ENCODE measurements at regions not wholly inside any gene's neighbourhood (a gene's known extent, or its start where the extent isn't known, plus 50 kb on each side); places are given as distances from the start of the nearest gene placed in this dataset.
"Not testable (repeated sequence)": the region's sequence is repeated elsewhere in the genome, so short reads cannot be mapped to it uniquely, and the experiment has no call there.

DNA sequence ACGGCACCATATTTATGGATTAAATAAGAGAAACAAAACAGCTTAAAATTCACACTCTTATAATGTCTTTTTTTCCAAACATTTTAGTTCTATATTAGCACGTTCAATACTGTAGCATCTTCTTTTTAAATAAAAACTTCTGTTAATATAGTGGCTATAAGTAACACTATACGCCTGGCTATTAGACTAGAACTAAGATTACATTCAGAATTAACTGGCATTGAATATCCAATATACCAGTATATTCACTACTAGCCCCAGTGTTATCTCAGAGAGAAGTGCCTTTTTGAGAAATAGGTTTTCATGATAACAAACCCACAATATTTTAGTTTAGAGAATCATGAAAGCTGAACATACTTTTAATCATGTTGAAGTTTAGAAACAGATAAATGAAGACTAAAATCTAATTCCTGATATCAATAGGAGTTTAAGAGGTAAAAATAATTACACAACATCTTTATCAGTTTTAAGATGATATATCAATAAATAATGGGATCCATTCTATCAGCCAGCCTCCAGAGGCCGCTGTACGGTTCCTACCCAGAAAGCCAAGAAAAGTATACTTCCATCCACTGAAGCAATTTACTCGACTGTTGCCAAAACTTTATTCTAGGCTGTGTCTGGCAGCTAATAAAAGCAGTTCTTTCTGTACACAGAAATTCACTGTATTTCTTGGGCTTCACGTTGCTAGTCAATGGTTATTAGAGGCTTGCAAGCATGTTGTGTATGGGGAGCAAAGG is 1113.4 kb upstream of the MIR17HG start:
- no peak for DNase-seq

GRCh38 chr13:90237852-90238251 is 1109.6 kb upstream of the MIR17HG start:
- no peak for DNase-seq

DNA sequence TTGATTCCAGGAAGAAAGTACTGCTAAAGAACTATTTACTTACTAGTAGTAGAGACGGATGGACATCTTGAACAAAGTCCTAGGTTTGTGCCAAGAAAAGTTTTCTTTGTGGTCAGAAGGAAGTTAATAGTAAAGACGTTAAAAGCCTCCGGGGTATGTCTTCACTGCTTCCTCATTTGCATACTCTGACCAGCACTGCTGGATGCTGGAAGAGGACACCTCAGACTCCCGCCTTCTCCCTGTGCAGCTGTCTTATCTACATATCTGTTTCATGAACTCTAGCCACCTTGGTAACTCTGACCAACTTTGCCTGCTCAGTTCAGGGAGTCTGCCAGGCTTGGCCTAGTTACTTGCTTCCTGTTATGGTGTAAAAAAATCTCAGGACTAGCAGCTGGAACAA is 1109.1 kb upstream of the MIR17HG start:
- DNase-seq: no peak

DNA sequence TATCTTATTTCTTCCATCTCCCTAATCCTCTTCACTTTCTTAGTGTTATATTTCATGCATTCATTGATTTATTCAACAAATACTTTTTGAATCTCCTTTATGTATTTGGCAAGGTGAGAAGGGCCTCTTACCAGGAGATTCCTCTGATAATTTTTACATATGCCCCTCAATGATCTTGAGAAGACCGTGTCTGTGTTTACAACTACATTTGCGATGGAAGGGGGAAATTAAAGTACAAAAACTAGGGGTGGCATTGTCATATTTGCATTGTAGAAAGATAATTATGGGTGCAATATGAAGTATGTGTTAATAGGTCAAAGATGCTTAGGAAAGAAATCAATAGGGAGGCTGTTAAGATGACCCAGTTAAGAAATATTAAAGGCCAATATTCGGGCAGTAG is 1108.4 kb upstream of the MIR17HG start:
- no peak for DNase-seq

GRCh38 chr13:90246005-90246404 is 1101.5 kb upstream of the MIR17HG start:
- no peak for DNase-seq

DNA sequence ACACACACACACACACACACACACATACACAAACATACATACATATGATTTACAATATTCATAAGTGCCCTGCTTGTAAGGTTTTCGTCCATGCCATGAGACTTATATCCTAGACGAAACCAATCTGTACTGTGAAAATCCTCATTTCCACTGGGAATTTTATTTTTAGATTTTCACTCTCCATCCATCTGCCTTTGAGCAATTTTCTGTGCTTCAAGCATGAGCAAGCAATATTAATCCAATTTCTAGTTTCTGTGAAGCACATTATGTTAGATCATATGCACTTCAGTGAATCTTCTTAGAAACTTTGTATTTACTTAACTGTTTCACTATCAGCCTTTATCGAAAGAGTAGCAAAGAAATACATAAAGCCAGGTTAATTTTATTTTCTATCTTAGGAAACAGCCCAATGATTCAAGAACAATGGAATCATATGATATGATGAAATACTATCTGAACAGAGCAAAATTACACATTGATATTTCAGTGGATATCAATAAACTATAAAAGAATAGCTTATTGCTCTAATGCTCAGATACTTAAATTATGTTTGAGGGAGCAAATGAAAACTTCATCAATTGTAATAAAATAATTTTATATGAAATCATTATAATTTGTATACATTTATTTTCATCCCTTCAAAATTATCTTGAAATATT is 1100.7 kb upstream of the MIR17HG start:
- DNase-seq: no peak

DNA sequence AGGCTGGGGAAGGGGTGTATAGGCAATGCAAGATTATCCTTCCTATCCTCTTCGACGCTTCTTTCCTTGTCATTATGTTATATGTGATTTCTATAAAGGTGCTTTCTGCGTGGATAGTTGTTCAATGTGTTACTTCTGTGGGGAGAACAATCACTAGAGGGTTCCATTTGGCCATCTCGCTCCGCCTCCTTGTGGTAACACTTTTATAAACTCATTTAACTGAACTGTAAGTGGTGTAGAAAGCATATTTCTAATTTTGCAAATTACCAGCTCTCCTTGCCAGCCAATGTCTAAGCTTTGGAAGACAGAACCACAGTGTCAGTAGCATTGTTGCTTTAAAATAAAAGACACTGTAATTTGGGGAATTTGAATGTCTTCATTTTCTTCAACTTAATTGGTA is 1093.7 kb upstream of the MIR17HG start:
- DNase-seq: no peak

DNA sequence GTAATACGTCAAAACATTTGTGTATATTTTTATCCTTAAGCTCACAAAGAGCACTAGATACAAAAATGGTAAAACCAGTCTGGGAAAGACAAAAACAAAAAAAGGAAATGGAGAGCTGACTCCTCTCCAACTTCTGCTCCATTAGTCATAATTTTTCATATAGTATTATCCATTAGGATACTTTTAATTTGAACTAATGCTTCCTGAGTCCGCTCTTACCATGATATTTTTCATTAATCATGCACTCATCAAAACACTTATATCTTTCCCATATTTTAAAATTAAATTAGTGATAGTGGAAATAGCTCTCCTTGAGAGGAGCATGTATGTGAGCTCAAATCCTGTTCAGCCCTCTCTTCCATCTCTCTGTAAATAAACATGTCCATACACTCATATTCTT is 1093.0 kb upstream of the MIR17HG start:
- no peak for DNase-seq

DNA sequence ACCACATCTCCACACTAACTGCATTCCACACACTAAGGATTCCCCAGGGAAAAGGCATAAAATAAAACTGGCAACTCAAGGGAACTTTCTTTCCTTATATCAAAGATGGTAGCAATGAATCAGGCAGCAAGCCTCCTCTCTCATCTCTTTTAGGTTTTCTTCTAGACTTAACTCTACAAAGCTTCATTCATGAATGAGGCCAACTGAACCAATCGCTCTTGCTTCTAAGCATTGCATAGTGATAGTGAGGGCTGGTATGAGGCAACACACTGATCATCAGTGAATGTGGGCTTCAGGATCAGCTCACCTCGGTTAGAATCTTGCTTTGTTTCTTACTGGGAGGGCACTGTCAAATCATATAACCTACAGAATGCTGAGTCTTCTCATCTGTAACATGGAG is 1090.7 kb upstream of the MIR17HG start:
- no peak for DNase-seq

DNA sequence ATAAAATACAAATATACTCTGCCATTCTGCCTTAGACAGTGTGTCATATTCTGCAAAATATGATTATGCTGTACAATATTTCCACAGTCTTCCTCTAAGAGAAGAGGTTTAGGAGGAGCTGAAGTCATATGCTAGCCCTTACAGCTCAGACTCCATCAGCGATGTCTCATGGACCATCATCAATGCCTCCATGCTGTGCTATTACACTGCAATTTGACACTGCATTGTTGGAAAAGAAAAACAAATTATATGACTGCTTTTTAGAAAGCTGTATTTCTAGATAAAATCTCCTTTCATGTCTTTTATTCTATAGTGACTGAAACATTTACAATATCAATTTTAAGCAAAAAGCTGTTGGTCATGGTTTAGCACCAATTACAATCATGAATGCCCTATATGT is 1089.4 kb upstream of the MIR17HG start:
- no peak for DNase-seq

- no peak for DNase-seq
These were observed 1086.1 kb upstream of the MIR17HG start for GRCh38 chr13:90261343-90261742.

DNA sequence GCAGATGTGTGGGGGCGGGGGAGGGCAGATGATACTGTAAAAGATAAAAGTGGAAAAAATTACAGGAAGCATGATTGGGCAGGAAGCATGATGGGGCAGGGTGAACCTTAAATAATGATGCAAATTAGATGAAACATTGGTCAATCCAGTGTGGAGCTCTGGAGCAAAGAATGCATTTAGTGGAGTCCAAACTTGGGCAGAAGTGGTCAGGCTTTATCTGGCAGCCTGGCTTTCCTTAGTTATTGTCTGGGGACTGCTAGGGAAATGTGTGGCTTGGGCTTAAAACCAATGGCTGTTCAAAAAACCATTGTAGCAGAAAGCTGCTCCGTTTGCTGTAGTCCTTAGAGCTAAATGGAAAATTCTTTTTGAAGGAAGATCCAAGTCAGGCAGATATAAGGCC is 1077.3 kb upstream of the MIR17HG start:
- no peak for DNase-seq

GRCh38 chr13:90272356-90272755 is 1075.1 kb upstream of the MIR17HG start:
- DNase-seq: no peak

DNA sequence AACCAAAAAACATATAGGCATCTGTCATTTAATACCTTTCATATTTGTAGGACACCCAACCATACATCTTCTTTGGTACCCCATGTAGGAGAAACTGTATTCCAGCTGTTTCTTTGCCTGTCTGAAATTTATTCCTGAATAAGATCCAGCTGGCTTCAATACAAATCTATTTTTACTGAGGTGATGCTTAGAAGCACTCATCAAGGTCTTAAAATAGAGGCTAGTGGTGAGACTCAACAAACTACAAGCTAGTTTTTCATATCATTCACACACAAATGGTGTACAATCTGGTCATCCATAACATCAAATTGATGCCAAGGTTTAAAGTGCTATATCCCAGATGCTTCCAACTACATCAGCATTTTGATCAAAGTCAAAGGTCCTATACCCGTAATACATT is 1071.3 kb upstream of the MIR17HG start:
- DNase-seq: no peak

DNA sequence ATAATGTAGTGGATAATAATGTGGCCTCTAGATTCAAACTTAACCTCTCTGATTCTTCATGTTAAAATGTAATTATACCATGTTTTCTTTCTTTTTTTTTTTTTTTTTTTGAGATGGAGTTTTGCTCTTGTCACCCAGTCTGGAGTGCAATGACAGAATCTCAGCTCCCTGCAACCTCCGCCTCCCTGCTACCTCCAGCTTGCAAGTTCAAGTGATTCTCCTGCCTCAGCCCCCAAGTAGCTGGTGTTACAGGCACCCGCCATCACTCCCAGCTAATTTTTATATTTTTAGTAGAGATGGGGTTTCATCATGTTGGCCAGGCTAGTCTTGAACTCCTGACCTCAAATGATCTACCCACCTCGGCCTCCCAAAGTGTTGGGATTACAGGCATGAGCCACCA is 1069.3 kb upstream of the MIR17HG start:
- not testable (repeated sequence) for DNase-seq

- no peak for DNase-seq
These were observed 1065.8 kb upstream of the MIR17HG start for GRCh38 chr13:90281709-90282108.

- DNase-seq: no peak
These were observed 1060.0 kb upstream of the MIR17HG start for GRCh38 chr13:90287521-90287920.

DNA sequence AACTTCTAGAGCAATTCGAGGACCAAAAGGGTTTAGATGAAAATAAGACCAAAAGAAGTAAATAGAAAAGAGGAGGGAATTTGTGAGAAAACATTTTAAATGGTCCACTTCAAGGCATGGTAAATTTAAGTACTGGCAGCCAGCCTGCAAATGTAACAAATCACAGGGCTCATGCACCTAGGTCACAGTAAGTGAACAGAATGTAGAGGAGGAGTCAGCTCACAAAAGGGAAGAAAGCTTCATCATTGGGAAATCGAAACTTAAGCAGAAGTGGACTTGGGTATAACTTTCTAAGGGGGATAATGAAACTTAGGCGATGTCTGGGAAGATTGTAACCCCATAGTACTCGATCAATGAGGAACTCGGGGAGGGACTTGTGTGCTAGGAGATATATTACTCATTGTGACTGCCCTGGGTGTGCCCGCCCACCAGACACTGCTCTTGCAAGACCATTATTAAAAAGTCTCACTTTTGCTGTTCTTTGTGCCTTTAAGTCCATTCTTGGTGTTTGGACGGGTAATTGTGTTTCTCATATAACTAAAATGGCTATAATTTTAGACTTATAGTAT is 1053.6 kb upstream of the MIR17HG start:
- no peak for DNase-seq

- DNase-seq: no peak
These were observed 1048.2 kb upstream of the MIR17HG start for GRCh38 chr13:90299238-90299637.

- no peak for DNase-seq
These were observed 1047.5 kb upstream of the MIR17HG start for GRCh38 chr13:90300015-90300414.

DNA sequence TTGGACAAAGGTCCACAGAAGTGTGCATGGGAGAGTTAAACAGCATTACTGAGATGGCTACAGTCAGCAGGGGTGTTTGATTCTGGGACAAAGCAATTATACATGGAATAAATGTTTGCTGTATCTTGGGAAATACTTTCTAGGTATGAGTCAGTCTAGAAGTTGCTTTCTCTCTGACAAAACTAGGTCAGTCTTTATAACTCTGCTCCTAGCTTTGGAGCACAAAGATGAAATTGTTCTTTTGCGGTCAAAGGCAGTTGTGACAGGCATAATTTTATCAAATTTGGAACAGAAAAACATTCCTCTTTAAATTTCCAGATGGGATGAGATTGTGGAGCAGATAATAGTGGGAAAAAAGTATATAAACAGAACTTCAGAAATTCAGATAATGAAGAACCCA is 1045.4 kb upstream of the MIR17HG start:
- no peak for DNase-seq

DNA sequence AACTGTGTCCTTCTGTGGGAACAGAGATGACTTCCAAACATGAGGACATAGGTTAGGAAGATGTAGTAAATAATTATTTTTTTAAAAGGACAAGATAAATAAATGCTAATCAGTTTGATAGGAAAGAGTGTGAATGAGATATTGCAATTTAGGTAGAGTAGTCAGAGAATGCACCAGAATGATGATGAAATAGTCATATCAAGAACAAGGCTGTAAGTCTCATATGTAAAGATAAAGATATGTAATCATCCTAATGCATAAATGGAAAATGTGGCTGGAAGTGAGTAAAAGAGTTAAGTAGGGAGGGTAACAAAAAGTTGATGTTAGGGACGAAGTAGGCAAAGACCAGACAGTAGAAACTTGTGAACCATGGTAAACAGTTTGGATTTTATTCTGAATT is 1041.7 kb upstream of the MIR17HG start:
- no peak for DNase-seq

- DNase-seq: no peak
These were observed 1040.4 kb upstream of the MIR17HG start for GRCh38 chr13:90307136-90307535.

DNA sequence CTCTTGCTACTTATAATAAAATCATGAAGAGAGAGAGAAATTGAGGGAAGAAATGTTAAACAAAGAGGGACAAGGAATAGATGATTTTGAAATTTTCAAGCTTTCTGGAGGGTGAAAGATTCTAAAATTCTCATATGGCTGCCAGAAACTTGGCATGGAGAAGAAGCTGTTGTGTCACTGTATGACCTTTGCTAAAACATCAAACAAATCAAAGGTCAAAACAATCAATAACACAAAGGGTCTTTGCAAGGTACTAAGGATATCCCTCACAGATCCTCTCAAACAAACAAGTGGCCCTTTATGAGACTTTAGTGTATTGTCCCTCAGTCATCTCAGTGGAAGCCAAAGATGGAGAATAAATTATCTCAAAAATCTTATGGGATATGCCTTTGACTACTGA is 1039.2 kb upstream of the MIR17HG start:
- DNase-seq: no peak

- DNase-seq: no peak
These were observed 1035.6 kb upstream of the MIR17HG start for GRCh38 chr13:90311929-90312328.
